ENCODE measurements at regions not wholly inside any gene's neighbourhood (a gene's known extent, or its start where the extent isn't known, plus 50 kb on each side); places are given as distances from the start of the nearest gene placed in this dataset.

GRCh38 chrX:6924443-6925077, 223.0 kb upstream of the STS start:
- H3K36me3 ChIP-seq (ENCODE audit: control insufficient read depth, insufficient read depth, low read length), result no peaks in the 10 kb centered on the region
- H3K9me3 Mint-ChIP-seq (ENCODE audit: unreplicated experiment), result no peaks in the 10 kb centered on the region
- H3K36me3 Mint-ChIP-seq (ENCODE audit: insufficient read depth, unreplicated experiment), result peaks cover 14% of the 10 kb centered on the region
- BruUV-seq (replicated peaks), result no TSS peak
- no peak overlapping the region for H3K27ac Mint-ChIP-seq (ENCODE audit: unreplicated experiment)
- no peaks in the 10 kb centered on the region for H3K27me3 ChIP-seq (replicated peaks; ENCODE audit: control insufficient read depth, insufficient read depth, low read length)
- no peaks in the 10 kb centered on the region for H3K4me1 ChIP-seq
- no peak overlapping the region for H3K4me3 Mint-ChIP-seq (ENCODE audit: unreplicated experiment)
- H3K9me3 ChIP-seq, result no peaks in the 10 kb centered on the region
- DNase-seq, result no peak
- intact Hi-C loops (cut with micrococcal nuclease; ENCODE audit: unreplicated experiment), result no loop called here
- H3K4me1 Mint-ChIP-seq (ENCODE audit: low read depth, unreplicated experiment), result no peaks in the 10 kb centered on the region
- H3K27me3 Mint-ChIP-seq (ENCODE audit: insufficient read depth, unreplicated experiment), result no peaks in the 10 kb centered on the region
- H3K4me3 ChIP-seq (ENCODE audit: low read depth, low read length), result no peak overlapping the region
- CTCF ChIA-PET, result no interaction called here
- no peak for TF ChIP-seq CTCF (IDR thresholded peaks at IDR 0.05; ENCODE audit: insufficient read depth in 1 of 2, low read depth in 1 of 2, low read length in 1 of 2, severe bottlenecking in 1 of 2, unreplicated experiment in 1 of 2)
- POLR2A ChIA-PET, result no interaction called here

GRCh38 chrX:6917666-6918065, 229.8 kb upstream of the STS start:
- Mint-ChIP-seq H3K4me3 (ENCODE audit: unreplicated experiment) (no peak overlapping the region), H3K4me1 (ENCODE audit: low read depth, unreplicated experiment) (no peaks in the 10 kb centered on the region), H3K36me3 (ENCODE audit: insufficient read depth, unreplicated experiment) (peaks cover 8% of the 10 kb centered on the region), H3K9me3 (ENCODE audit: unreplicated experiment) (no peaks in the 10 kb centered on the region), H3K27me3 (ENCODE audit: insufficient read depth, unreplicated experiment) (no peaks in the 10 kb centered on the region), H3K27ac (ENCODE audit: unreplicated experiment) (no peak overlapping the region)
- H3K36me3 ChIP-seq (ENCODE audit: control insufficient read depth, insufficient read depth, low read length), result no peaks in the 10 kb centered on the region
- BruUV-seq (replicated peaks), result no TSS peak
- H3K27me3 ChIP-seq (replicated peaks; ENCODE audit: control insufficient read depth, insufficient read depth, low read length), result no peaks in the 10 kb centered on the region
- no peaks in the 10 kb centered on the region for H3K9me3 ChIP-seq
- intact Hi-C loops (cut with micrococcal nuclease; ENCODE audit: unreplicated experiment), result no loop called here
- CTCF ChIA-PET, result no interaction called here
- POLR2A ChIA-PET, result no interaction called here
- DNase-seq, result no peak
- no peak for TF ChIP-seq CTCF (IDR thresholded peaks at IDR 0.05; ENCODE audit: insufficient read depth in 1 of 2, low read depth in 1 of 2, low read length in 1 of 2, severe bottlenecking in 1 of 2, unreplicated experiment in 1 of 2)
- no peaks in the 10 kb centered on the region for H3K4me1 ChIP-seq
- H3K4me3 ChIP-seq (ENCODE audit: low read depth, low read length), result no peak overlapping the region

- Histone ChIP-seq H3K4me1 (no peaks in the 10 kb centered on the region), H3K4me3 (ENCODE audit: low read depth, low read length) (no peak overlapping the region), H3K9me3 (no peaks in the 10 kb centered on the region), H3K27me3 (replicated peaks; ENCODE audit: control insufficient read depth, insufficient read depth, low read length) (no peaks in the 10 kb centered on the region), H3K36me3 (ENCODE audit: control insufficient read depth, insufficient read depth, low read length) (no peaks in the 10 kb centered on the region)
- Mint-ChIP-seq H3K4me3 (ENCODE audit: unreplicated experiment) (no peak overlapping the region), H3K27me3 (ENCODE audit: insufficient read depth, unreplicated experiment) (no peaks in the 10 kb centered on the region), H3K36me3 (ENCODE audit: insufficient read depth, unreplicated experiment) (no peaks in the 10 kb centered on the region), H3K4me1 (ENCODE audit: low read depth, unreplicated experiment) (no peaks in the 10 kb centered on the region), H3K9me3 (ENCODE audit: unreplicated experiment) (peaks cover 4% of the 10 kb centered on the region), H3K27ac (ENCODE audit: unreplicated experiment) (no peak overlapping the region)
- intact Hi-C loops (cut with micrococcal nuclease; ENCODE audit: unreplicated experiment), result no loop called here
- TF ChIP-seq CTCF (IDR thresholded peaks at IDR 0.05; ENCODE audit: insufficient read depth in 1 of 2, low read depth in 1 of 2, low read length in 1 of 2, severe bottlenecking in 1 of 2, unreplicated experiment in 1 of 2), result no peak
- no TSS peak for BruUV-seq (replicated peaks)
- ChIA-PET POLR2A (no interaction called here), CTCF (no interaction called here)
- no peak for DNase-seq
Observed at GRCh38 chrX:6910218-6910617, 237.3 kb upstream of the STS start.

Measured in Caco-2 (cell line).